ENCODE measurements at regions not wholly inside any gene's neighbourhood (a gene's known extent, or its start where the extent isn't known, plus 50 kb on each side); places are given as distances from the start of the nearest gene placed in this dataset.

DNA sequence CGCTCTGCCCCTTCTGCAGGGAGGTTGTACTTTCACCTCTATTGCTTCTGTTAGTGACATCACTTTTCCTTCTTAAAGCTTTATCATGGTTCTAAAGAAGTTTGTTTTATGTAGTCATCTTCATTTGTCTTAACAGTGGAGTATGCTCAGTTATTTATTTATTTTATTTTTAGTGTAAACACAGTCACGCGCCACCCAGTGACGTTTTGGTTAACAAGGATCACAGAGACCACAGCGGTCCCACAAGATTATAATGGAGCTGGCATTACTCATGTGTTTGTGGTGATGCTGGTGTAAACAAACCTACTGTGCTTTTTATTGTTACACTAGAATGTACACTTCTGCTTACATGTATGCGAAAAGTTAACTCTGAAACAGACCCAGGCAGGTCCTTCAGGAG is 89.9 kb downstream of the SOX11 start:
- peaks cover under 1 to 6% of the 10 kb centered on the region in 2 experiments; a peak in 3 of 5 replicates for H3K9me3 Mint-ChIP-seq

More for the DNA sequence above, 89.9 kb downstream of the SOX11 start:
- Histone ChIP-seq H2BK12ac (ENCODE audit: insufficient read length, low read depth, low read length) (no peak overlapping the region), H2AFZ (ENCODE audit: low read length) (no peak overlapping the region), H2BK20ac (ENCODE audit: low read depth, low read length, poor library complexity, severe bottlenecking) (no peak overlapping the region), H2BK5ac (ENCODE audit: insufficient read length, low read length) (no peak overlapping the region), H3K27me3 (ENCODE audit: insufficient read depth, low read length) (no peaks in the 10 kb centered on the region), H4K91ac (ENCODE audit: insufficient read length, low read depth, low read length) (no peak overlapping the region), H3K18ac (ENCODE audit: insufficient read length, low read depth, low read length) (no peak overlapping the region), H3K79me1 (ENCODE audit: insufficient read depth, low read depth, low read length, poor library complexity, severe bottlenecking) (no peaks in the 10 kb centered on the region), H3K9ac (ENCODE audit: extremely low read depth, insufficient read length, low read length) (no peak overlapping the region), H4K8ac (replicated peaks; ENCODE audit: insufficient read length, low read depth, low read length) (no peak overlapping the region), H3K4me1 (ENCODE audit: insufficient read depth, low read length) (no peaks in the 10 kb centered on the region; the same call in 1 of the 2 replicates), H2BK15ac (ENCODE audit: low read depth, low read length) (no peak overlapping the region), H3K27ac (ENCODE audit: insufficient read length, low read depth, low read length) (no peak overlapping the region), H3K4ac (ENCODE audit: low read depth, low read length) (no peak overlapping the region), H4K5ac (ENCODE audit: insufficient read length, low read depth, low read length) (no peak overlapping the region), H3K56ac (ENCODE audit: insufficient read length, low read depth, low read length) (no peak overlapping the region), H2BK120ac (ENCODE audit: low read depth, low read length, poor library complexity, severe bottlenecking) (no peak overlapping the region), H3K14ac (ENCODE audit: insufficient read depth, low read length) (no peak overlapping the region), H3K23me2 (ENCODE audit: insufficient read length, low read depth, low read length, poor library complexity, severe bottlenecking) (no peaks in the 10 kb centered on the region), H3K4me2 (ENCODE audit: insufficient read depth, insufficient read length, low read length) (no peak overlapping the region), H3K79me2 (ENCODE audit: insufficient read depth, low read length) (no peaks in the 10 kb centered on the region), H2AK5ac (ENCODE audit: insufficient read length, low read length) (no peak overlapping the region), H3K23ac (ENCODE audit: insufficient read length, low read depth, low read length) (no peak overlapping the region), H3K9me3 (ENCODE audit: control insufficient read depth, low read depth, low read length) (no peaks in the 10 kb centered on the region), H4K20me1 (ENCODE audit: control insufficient read depth, insufficient read depth, insufficient read length) (no peaks in the 10 kb centered on the region), H3T11ph (ENCODE audit: low read length) (no peak overlapping the region)
- Mint-ChIP-seq H3K27ac (no peak overlapping the region), H3K27me3 (ENCODE audit: low read depth) (no peaks in the 10 kb centered on the region), H3K36me3 (ENCODE audit: insufficient read depth in 1 of 3, low read depth in 3 of 3) (peaks cover under 1 to 3% (median 1%) of the 10 kb centered on the region in 3 experiments; a peak in 4 of 7 replicates), H3K4me3 (no peak overlapping the region), H3K4me1 (peaks cover 4 to 13% of the 10 kb centered on the region in 2 experiments; a peak in 2 of 4 replicates)
- WGBS (ENCODE audit: extremely low coverage, insufficient read length, low lambda C conversion rate), result no CpG with 5 or more reads among the region's 6 CpGs
- TF ChIP-seq CTCF (conservative IDR thresholded peaks at IDR 0.05), result no peak
- DNase-seq, result no peak

Measured in H9 (cell line).